IMR-90 (cell line): ENCODE measurements at regions not wholly inside any gene's neighbourhood (a gene's known extent, or its start where the extent isn't known, plus 50 kb on each side); places are given as distances from the start of the nearest gene placed in this dataset.

Experiments
- CEBPB ChIP-seq: IDR thresholded peaks from 2 replicates; pipeline ENCODE4 v1.6.1; 2012; ENCODE audit warnings: low read depth, low read length, improper control_type of control experiment
- FOS ChIP-seq: fragments of 150-350 bp; IDR thresholded peaks from 2 replicates; pipeline ENCODE4 v1.6.1; 2016; ENCODE audit warnings: low read depth, low read length
- NFE2L2 ChIP-seq: fragments of 150-350 bp; IDR thresholded peaks from 2 replicates; pipeline ENCODE4 v1.6.1; 2016; ENCODE audit warnings: low read depth, mild to moderate bottlenecking, low read length
- POLR2A ChIP-seq: IDR thresholded peaks from 2 replicates; pipeline ENCODE4 v1.6.1; 2012; ENCODE audit warnings: mild to moderate bottlenecking, low read depth, low read length
- RAD21 ChIP-seq: IDR thresholded peaks from 2 replicates; pipeline ENCODE4 v1.6.1; 2012; ENCODE audit warnings: low read length, improper control_type of control experiment
- RFX5 ChIP-seq: IDR thresholded peaks from 2 replicates; pipeline ENCODE4 v1.8.0; 2012; ENCODE audit warnings: low read depth, mild to moderate bottlenecking, low read length, moderate library complexity
- TF ChIP-seq, protein P1 (sequence below): conservative IDR thresholded peaks from 2 replicates; pipeline ENCODE4 v1.5.1; 2012; ENCODE audit warnings: mild to moderate bottlenecking, low read depth, low read length, improper control_type of control experiment

GRCh38 chr12:114996382-114996781, 312.4 kb upstream of the TBX3 start:
- TF ChIP-seq, protein P1, sequence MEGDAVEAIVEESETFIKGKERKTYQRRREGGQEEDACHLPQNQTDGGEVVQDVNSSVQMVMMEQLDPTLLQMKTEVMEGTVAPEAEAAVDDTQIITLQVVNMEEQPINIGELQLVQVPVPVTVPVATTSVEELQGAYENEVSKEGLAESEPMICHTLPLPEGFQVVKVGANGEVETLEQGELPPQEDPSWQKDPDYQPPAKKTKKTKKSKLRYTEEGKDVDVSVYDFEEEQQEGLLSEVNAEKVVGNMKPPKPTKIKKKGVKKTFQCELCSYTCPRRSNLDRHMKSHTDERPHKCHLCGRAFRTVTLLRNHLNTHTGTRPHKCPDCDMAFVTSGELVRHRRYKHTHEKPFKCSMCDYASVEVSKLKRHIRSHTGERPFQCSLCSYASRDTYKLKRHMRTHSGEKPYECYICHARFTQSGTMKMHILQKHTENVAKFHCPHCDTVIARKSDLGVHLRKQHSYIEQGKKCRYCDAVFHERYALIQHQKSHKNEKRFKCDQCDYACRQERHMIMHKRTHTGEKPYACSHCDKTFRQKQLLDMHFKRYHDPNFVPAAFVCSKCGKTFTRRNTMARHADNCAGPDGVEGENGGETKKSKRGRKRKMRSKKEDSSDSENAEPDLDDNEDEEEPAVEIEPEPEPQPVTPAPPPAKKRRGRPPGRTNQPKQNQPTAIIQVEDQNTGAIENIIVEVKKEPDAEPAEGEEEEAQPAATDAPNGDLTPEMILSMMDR = no peak
- TF ChIP-seq POLR2A (no peak), NFE2L2 (no peak), RAD21 (no peak), CEBPB (0 out of 2 replicates have a peak, but pooled peaks have one; percentile 11), RFX5 (no peak), FOS (no peak)
